Endodermal cell (in vitro differentiated cells): ENCODE measurements at regions not wholly inside any gene's neighbourhood (a gene's known extent, or its start where the extent isn't known, plus 50 kb on each side); places are given as distances from the start of the nearest gene placed in this dataset.

ENCODE experiments used
- DNase-seq: peaks from one replicate; pipeline ENCODE4 v3.0.0-alpha.2; 2017
- H3K27ac ChIP-seq: 2 replicates; pipeline ENCODE4 v1.5.1; 2013; ENCODE audit warnings: mild to moderate bottlenecking, low read depth, low read length, moderate library complexity
- H3K27me3 ChIP-seq: 2 replicates; pipeline ENCODE4 v1.6.1; 2013; ENCODE audit warnings: mild to moderate bottlenecking, low read length, moderate library complexity; ENCODE audit not compliant: insufficient read depth, control insufficient read depth, poor library complexity, severe bottlenecking
- H3K36me3 ChIP-seq: 2 replicates; pipeline ENCODE4 v1.7.0; 2013; ENCODE audit warnings: mild to moderate bottlenecking, low read length, moderate library complexity; ENCODE audit not compliant: control insufficient read depth, insufficient read depth
- H3K4me1 ChIP-seq: one replicate; pipeline ENCODE4 v1.7.0; 2013; ENCODE audit warnings: low read length; ENCODE audit not compliant: control insufficient read depth, insufficient read depth
- H3K4me3 ChIP-seq: 2 replicates; pipeline ENCODE4 v1.5.1; 2013; ENCODE audit warnings: mild to moderate bottlenecking, low read length, moderate library complexity
- H3K9ac ChIP-seq: 2 replicates; pipeline ENCODE4 v1.6.1; 2013; ENCODE audit warnings: mild to moderate bottlenecking, low read length, moderate library complexity; ENCODE audit not compliant: poor library complexity, severe bottlenecking; ENCODE audit errors: extremely low read depth
- H3K9me3 ChIP-seq: 2 replicates; pipeline ENCODE4 v1.6.1; 2013; ENCODE audit warnings: mild to moderate bottlenecking, low read length, moderate library complexity; ENCODE audit not compliant: control insufficient read depth
- H3K27ac Mint-ChIP-seq: 2 replicates; pipeline ENCODE4 v1.8.0; 2020; ENCODE audit warnings: mixed read lengths
- H3K27me3 Mint-ChIP-seq: 2 replicates; pipeline ENCODE4 v1.8.0; 2021; ENCODE audit warnings: mild to moderate bottlenecking, mixed read lengths; ENCODE audit not compliant: insufficient read depth
- H3K36me3 Mint-ChIP-seq: 2 replicates; pipeline ENCODE4 v1.8.0; 2020; ENCODE audit warnings: low read depth, mixed read lengths
- H3K4me1 Mint-ChIP-seq: 2 replicates; pipeline ENCODE4 v1.8.0; 2020; ENCODE audit warnings: mixed read lengths
- H3K4me3 Mint-ChIP-seq: 2 replicates; pipeline ENCODE4 v1.8.0; 2020; ENCODE audit warnings: mild to moderate bottlenecking, moderate library complexity, mixed read lengths
- H3K9me3 Mint-ChIP-seq: 2 replicates; pipeline ENCODE4 v1.8.0; 2020; ENCODE audit warnings: mild to moderate bottlenecking, mixed read lengths
- CTCF ChIP-seq: fragments of 200-600 bp; sonication (generic); conservative IDR thresholded peaks from 2 replicates; pipeline ENCODE4 v1.5.0; 2021; ENCODE audit warnings: antibody characterized with exemption, mild to moderate bottlenecking
- WGBS, 2 experiments: methylation state at CpG; one replicate each; pipeline versions ENCODE4 v1.1.5 to v1.1.7; 2013; ENCODE audit warnings: missing lambda C conversion rate in 2 of 2, mixed read lengths in 1 of 2; ENCODE audit not compliant: insufficient coverage in 1 of 2, insufficient read length in 1 of 2; 5-methylcytosine and 5-hydroxymethylcytosine counted together

DNA sequence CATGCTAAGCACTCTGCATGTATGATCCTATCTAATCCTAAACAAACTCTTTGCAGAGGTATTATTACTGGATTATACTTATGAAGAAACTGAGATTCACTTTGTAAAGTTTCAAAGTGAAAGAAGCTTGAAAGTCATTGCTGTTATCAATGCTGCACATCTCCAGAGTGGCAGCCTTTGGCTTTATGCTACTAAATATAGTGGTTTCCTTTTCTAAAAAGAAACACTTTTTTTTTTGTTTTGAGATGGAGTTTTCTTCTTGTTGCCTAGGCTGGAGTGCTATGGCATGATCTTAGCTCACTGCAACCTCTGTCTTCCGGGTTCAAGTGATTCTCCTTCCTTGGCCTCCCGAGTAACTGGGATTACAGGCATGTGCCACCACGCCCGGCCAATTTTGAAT lies 114.9 kb upstream of the RAB27B start:
- Histone ChIP-seq H3K9me3 (no peaks in the 10 kb centered on the region), H3K9ac (no peak overlapping the region), H3K27ac (no peak overlapping the region), H3K4me3 (no peak overlapping the region), H3K27me3 (no peaks in the 10 kb centered on the region), H3K4me1 (no peaks in the 10 kb centered on the region), H3K36me3 (no peaks in the 10 kb centered on the region)
- no peak overlapping the region for H3K4me3 Mint-ChIP-seq
- no peaks in the 10 kb centered on the region for H3K36me3 Mint-ChIP-seq
- H3K9me3 Mint-ChIP-seq, result no peaks in the 10 kb centered on the region
- TF ChIP-seq CTCF, result no peak
- H3K27ac Mint-ChIP-seq, result no peak overlapping the region
- WGBS, 2 experiments, result 90 to 100% methylated on average over 3 to 4 of the region's 4 CpGs
- no peak for DNase-seq
- H3K27me3 Mint-ChIP-seq, result no peaks in the 10 kb centered on the region
- H3K4me1 Mint-ChIP-seq, result no peaks in the 10 kb centered on the region

DNA sequence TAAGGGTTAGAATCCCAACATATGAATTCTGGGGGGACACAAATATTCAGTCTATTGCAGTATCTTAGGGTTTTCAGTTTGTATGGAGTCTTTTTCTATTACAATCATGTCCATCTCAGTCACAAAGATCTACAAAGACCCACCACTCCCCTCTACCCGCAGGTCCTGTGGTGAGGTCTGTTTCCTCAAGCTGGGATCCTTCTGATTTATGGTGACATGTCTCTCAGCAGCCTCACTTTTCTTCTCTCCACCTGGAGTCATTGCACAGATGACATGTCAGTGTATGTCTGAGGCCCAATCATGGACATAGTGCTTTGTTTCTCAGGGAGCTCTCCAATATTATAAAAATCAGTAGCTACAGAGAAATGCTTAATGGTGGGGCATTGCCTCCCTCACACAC lies 113.4 kb upstream of the RAB27B start:
- TF ChIP-seq CTCF, result no peak
- Histone ChIP-seq H3K4me3 (no peak overlapping the region), H3K4me1 (no peaks in the 10 kb centered on the region), H3K27me3 (no peaks in the 10 kb centered on the region), H3K9me3 (no peaks in the 10 kb centered on the region), H3K36me3 (no peaks in the 10 kb centered on the region), H3K27ac (no peak overlapping the region), H3K9ac (no peak overlapping the region)
- H3K36me3 Mint-ChIP-seq, result no peaks in the 10 kb centered on the region
- 90 to 100% methylated on average over 1 of the region's 1 CpG for WGBS, 2 experiments
- no peaks in the 10 kb centered on the region for H3K9me3 Mint-ChIP-seq
- no peaks in the 10 kb centered on the region for H3K4me1 Mint-ChIP-seq
- H3K27ac Mint-ChIP-seq, result no peak overlapping the region
- DNase-seq, result no peak
- no peaks in the 10 kb centered on the region for H3K27me3 Mint-ChIP-seq
- H3K4me3 Mint-ChIP-seq, result no peak overlapping the region

- no peak for DNase-seq
- H3K27ac Mint-ChIP-seq, result no peak overlapping the region
- H3K4me1 Mint-ChIP-seq, result no peaks in the 10 kb centered on the region
- H3K27ac ChIP-seq, result no peak overlapping the region
- H3K27me3 ChIP-seq, result no peaks in the 10 kb centered on the region
- WGBS, 2 experiments, result 100% methylated on average over 1 to 2 of the region's 2 CpGs
- H3K4me1 ChIP-seq, result no peaks in the 10 kb centered on the region
- no peaks in the 10 kb centered on the region for H3K36me3 Mint-ChIP-seq
- H3K4me3 Mint-ChIP-seq, result no peak overlapping the region
- H3K9me3 Mint-ChIP-seq, result no peaks in the 10 kb centered on the region
- no peak for TF ChIP-seq CTCF
- no peaks in the 10 kb centered on the region for H3K36me3 ChIP-seq
- no peaks in the 10 kb centered on the region for H3K9me3 ChIP-seq
- no peak overlapping the region for H3K9ac ChIP-seq
- no peak overlapping the region for H3K4me3 ChIP-seq
- no peaks in the 10 kb centered on the region for H3K27me3 Mint-ChIP-seq
Observed at GRCh38 chr18:54716586-54716985, 111.7 kb upstream of the RAB27B start.
